MM.1S (cell line): ENCODE measurements at regions not wholly inside any gene's neighbourhood (a gene's known extent, or its start where the extent isn't known, plus 50 kb on each side); places are given as distances from the start of the nearest gene placed in this dataset.

Experiments
- CTCF ChIP-seq: fragments of 300-600 bp; sonication (generic); IDR thresholded peaks from 2 replicates; pipeline ENCODE4 v1.5.1; 2016; ENCODE audit warnings: antibody characterized with exemption, low read length, mixed read lengths
- EZH2 ChIP-seq: fragments of 300-600 bp; sonication (generic); optimal IDR thresholded peaks from 2 replicates; pipeline ENCODE3; 2017; ENCODE audit warnings: low read depth, mild to moderate bottlenecking, antibody characterized with exemption, low read length, mixed read lengths

GRCh38 chr14:58919217-58919616 lies 269.2 kb upstream of the DAAM1 start:
- TF ChIP-seq CTCF (no peak), EZH2 (no peak)
